ENCODE measurements at regions not wholly inside any gene's neighbourhood (a gene's known extent, or its start where the extent isn't known, plus 50 kb on each side); places are given as distances from the start of the nearest gene placed in this dataset.

- intact Hi-C loops (cut with DNase I), result no loop called here
- ATAC-seq (no peak), DNase-seq (ENCODE audit: missing footprints) (peak; percentile 47)
Observed at GRCh38 chr2:120805011-120805410, 69.3 kb downstream of the GLI2 start.

GRCh38 chr2:120805602-120806001 is 69.9 kb downstream of the GLI2 start:
- DNase-seq (ENCODE audit: missing footprints) (no peak), ATAC-seq (no peak)
- intact Hi-C loops (cut with DNase I), result no loop called here

DNA sequence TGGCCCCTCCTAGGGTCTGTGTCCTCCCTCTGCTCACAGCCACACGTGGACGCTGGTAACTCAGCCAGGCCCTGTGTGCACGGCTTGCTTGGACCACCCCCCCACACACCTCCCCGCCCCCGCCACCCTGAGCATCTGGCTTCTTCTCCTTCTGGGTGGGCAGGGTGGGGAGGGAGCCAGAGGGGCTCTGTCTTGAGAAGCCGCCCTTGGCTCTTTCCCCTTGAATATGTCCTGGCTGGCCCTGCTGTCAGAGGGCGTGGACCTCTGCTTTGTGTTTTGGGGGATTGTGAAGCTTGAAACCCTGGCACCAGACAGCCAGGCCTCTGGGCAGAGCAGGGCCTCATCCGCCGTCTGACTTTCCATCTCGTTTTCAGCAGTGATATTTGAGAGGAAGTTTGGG is 72.1 kb downstream of the GLI2 start:
- intact Hi-C loops (cut with DNase I), result no loop called here
- no peak for ATAC-seq
- DNase-seq (ENCODE audit: missing footprints), result peak; percentile 17

DNA sequence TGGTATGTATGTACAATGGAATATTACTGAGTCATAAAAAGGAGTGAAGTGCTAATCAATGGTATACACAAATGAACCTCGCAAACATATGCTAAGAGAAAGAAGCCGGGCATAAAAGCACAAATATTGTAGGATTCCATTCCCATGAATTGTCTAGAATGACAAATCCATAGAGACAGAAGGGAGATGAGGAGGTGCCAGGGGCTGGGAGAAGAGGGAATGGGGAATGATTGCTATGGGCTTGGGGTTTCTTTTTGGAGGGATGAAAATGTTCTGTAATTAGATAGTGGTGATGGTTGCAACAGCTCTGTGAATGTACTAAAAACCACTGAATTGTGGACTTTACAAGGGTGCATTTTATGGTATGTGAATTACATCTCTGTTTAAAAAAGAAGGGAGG is 73.5 kb downstream of the GLI2 start:
- DNase-seq (ENCODE audit: missing footprints) (no peak), ATAC-seq (no peak)
- intact Hi-C loops (cut with DNase I), result no loop called here

DNA sequence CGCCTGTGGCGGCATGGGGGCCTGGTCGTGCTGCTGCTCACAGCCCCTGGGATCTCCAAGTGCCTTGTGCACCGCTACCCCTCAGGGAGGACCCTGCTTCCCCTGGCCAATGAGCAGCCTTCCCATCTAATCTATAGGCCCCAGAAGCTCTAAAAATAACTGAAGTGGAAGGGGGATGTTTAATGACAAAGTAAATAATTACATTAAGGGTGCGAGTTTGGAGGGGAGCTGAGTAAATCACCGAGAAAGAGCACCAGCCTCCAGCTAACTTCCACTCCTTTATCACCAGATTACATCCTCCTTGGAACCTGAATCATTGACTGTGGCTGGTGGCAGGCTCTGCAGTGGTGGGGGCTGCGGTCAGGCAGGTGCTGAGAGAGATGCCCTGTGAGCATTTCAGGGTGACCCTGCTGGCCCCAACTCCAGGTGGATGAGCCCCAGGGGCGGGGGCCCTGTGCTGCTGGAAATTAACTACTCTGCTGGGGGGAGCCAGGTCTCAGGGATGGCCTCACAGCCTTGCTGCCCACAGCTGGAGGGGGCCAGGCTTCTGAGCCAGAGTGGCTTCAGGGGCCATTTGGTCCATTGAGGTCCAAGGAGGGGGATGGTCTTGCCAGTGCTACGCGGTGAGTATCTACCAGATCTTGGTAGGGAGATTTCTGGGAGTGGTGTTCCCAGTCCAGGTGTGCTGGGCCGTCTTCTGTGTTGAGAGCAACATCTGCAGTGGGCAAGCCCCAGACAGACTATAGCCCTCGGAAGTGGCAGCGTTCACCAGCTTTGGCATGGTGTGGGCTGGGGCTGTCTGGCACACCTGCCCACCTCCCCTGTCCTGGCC is 74.2 kb downstream of the GLI2 start:
- ATAC-seq (no peak), DNase-seq (ENCODE audit: missing footprints) (peak; percentile 58)
- intact Hi-C loops (cut with DNase I), result no loop called here

DNA sequence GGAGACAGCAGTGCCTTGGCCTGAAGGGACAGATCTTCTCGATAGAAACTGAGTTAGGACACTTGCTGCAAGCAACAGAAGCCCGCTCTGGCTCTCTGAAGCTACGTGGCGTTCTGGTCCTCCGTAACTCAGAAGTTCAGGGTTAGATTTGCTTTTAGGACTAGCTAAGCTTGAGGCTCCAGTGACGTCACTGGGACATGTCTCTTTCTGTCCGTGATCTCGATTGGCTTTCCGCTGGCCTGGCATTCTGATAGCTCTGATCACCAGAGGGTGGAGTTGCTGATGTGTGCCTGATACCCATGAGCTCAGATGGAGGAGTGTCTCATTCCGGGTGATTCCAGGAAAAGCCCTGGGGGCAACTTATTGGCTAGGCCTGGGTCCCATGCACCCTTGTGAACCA is 75.0 kb downstream of the GLI2 start:
- intact Hi-C loops (cut with DNase I), result no loop called here
- DNase-seq (ENCODE audit: missing footprints) (peak; percentile 4), ATAC-seq (no peak)

GRCh38 chr2:120812866-120813265 is 77.2 kb downstream of the GLI2 start:
- intact Hi-C loops (cut with DNase I), result no loop called here
- ATAC-seq, result no peak
- DNase-seq (ENCODE audit: missing footprints), result peak; percentile 56

DNA sequence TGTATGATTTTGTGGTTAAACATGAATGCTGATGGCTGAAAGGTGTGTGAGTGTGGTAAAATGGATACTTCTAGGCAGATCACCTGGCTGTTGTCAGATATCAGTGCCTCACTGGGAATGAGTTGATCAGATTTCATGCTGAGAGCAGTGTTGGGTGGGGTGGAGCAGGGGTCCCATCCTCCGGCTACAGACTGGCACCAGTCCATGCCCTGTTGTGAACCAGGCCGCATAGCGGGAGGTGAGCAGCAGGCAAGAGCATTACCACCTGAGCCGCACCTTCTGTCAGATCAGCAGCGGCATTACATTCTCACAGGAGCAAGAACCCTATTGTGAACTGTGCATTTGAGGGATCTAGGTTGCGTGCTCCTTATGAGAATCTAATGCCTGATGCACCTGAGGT is 78.7 kb downstream of the GLI2 start:
- intact Hi-C loops (cut with DNase I), result no loop called here
- DNase-seq (ENCODE audit: missing footprints) (no peak), ATAC-seq (no peak)

DNA sequence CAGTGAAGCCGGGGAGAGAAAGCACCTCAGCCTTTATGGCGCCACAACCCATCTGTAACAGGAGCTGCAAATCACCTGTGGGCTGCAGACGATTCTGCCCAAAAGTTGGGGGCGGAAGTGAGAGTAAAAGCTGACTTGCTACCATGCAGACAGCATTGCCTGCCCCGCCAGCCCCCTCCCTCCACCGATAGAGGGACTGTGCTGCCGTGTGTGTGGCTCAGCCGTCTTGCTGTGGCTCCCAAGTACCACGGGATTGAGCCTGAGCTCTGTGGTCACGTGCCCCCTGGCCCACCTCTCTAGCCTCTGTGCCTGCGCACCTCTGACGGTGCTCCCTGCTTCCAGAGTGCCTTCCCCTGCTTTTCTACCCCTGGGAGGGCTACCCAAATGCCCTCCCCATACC is 79.6 kb downstream of the GLI2 start:
- DNase-seq (ENCODE audit: missing footprints), result no peak
- intact Hi-C loops (cut with DNase I), result no loop called here
- no peak for ATAC-seq

DNA sequence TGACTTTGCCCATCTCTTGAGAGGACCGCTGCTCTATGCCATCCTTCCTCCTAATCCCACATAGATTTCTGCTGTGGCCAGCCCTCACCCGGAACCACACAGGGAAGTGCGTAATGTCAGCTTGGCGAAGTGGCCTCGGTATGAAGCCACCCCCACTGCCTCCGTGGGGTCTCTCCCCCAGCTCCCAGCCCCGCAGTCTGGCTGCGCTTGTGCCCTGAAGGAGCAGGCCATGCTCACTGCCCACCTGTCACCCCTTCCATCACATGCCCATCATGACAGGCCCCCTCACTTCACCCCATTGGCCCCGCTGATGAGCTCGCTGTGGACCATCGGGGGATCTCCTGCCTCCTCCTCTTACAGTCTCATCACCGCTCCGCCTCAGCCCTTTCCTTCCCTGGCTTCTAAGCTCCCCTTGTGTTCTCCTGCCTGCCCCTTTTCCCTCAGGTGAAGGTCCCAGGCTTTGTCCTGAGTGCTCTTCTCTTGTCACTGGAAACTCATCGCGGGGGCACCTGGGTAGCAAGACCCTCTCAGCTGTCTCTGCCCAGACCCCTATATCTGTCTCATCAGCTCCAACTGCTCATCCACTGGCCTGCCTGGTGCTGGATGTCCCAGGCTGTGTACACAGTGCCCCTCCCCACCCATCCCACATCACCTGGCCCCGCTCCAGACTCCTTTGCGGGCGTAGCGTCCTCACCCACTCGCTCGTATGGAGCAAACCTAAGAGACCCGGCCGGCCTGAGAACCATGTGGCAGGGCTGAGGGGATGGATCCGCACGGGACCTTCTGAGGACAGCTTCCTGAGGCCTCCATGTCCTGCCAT is 81.7 kb downstream of the GLI2 start:
- no peak for ATAC-seq

GRCh38 chr2:120817956-120818325 is 82.3 kb downstream of the GLI2 start:
- no peak for ATAC-seq
- no peak for DNase-seq (ENCODE audit: missing footprints)
- intact Hi-C loops (cut with DNase I), result no loop called here

More for the DNA sequence above, 81.7 kb downstream of the GLI2 start:
- DNase-seq (ENCODE audit: missing footprints), result no peak
- intact Hi-C loops (cut with DNase I), result no loop called here

DNA sequence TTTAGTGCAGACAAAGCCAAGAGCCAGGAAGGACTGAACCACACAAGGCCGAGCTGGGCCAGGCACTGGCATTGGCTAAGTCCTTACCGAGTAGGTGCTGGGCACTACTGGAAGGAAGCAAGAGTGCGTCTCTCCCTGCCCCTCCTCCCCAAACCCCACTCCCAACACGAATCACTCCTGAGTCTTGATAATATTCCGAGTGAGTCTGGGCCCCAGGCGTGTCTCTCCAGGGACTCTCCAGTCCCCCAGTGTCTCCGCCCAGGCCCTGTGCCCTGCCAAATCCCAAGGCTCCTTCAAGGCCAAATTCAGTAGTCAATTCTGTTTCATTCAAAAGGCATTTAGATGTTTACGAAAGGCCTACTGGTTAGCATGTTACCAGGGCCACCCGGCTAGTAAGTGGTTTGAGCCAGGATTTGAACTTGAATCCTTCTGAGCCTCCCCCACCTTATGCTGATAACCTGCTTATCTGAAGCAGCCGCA is 82.8 kb downstream of the GLI2 start:
- intact Hi-C loops (cut with DNase I), result no loop called here
- ATAC-seq, result no peak
- DNase-seq (ENCODE audit: missing footprints), result peak; percentile 55

- DNase-seq (ENCODE audit: missing footprints) (no peak), ATAC-seq (no peak)
Observed at GRCh38 chr2:120819720-120820210, 84.1 kb downstream of the GLI2 start.

GRCh38 chr2:120820263-120820952 is 84.7 kb downstream of the GLI2 start:
- ATAC-seq, result peak; percentile 23
- intact Hi-C loops (cut with DNase I), result loop anchor here (10.0 kb wide), 2 partner anchors 86 to 94 kb away; partner anchors contain the start of gene GLI2
- DNase-seq (ENCODE audit: missing footprints), result peak; percentile 51

More at GRCh38 chr2:120819720-120820210, 84.1 kb downstream of the GLI2 start:
- intact Hi-C loops (cut with DNase I), result loop anchor here (10.0 kb wide), 2 partner anchors 85 to 95 kb away; partner anchors contain the start of gene GLI2

GRCh38 chr2:120820953-120821279 is 85.2 kb downstream of the GLI2 start:
- no peak for ATAC-seq
- DNase-seq (ENCODE audit: missing footprints), result no peak
- intact Hi-C loops (cut with DNase I), result loop anchor here (10.0 kb wide), 2 partner anchors 86 to 94 kb away; partner anchors contain the start of gene GLI2

- ATAC-seq (no peak), DNase-seq (ENCODE audit: missing footprints) (no peak)
- intact Hi-C loops (cut with DNase I), result loop anchor here (10.0 kb wide), 2 partner anchors 87 to 93 kb away; partner anchors contain the start of gene GLI2
Observed at GRCh38 chr2:120821446-120822160, 85.9 kb downstream of the GLI2 start.

- DNase-seq (ENCODE audit: missing footprints) (no peak), ATAC-seq (no peak)
- intact Hi-C loops (cut with DNase I), result loop anchor here (10.0 kb wide), 2 partner anchors 88 to 92 kb away; partner anchors contain the start of gene GLI2
Observed at GRCh38 chr2:120822933-120823332, 87.3 kb downstream of the GLI2 start.

DNA sequence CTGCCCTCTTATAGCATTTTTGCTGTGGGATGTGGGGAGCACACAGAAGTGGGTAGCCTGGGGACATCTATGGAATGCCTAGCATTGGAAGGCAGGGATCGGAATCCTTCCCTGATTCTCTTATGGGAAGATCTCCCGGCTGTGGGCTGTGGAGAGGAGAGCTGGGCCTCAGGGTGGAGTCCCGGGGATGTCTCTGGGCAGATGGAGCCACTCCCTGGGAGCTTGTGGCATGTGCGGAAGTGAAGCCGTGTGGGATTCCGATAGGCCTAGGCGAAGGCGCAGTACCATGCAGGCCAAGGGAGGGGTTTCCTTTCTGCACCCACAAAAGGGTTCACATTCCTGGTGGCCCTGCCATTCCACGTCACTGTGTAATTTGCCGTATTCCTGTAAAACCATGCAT is 87.9 kb downstream of the GLI2 start:
- no peak for ATAC-seq
- no peak for DNase-seq (ENCODE audit: missing footprints)
- intact Hi-C loops (cut with DNase I), result loop anchor here (10.0 kb wide), 2 partner anchors 89 to 91 kb away; partner anchors contain the start of gene GLI2
